ENCODE measurements at regions not wholly inside any gene's neighbourhood (a gene's known extent, or its start where the extent isn't known, plus 50 kb on each side); places are given as distances from the start of the nearest gene placed in this dataset.
"Not testable (repeated sequence)": the region's sequence is repeated elsewhere in the genome, so short reads cannot be mapped to it uniquely, and the experiment has no call there.

- intact Hi-C loops (cut with micrococcal nuclease), result no loop called here
- Histone ChIP-seq H3K27me3 (ENCODE audit: control insufficient read depth in 2 of 2, insufficient read depth in 2 of 2, low read length in 2 of 2) (no peaks in the 10 kb centered on the region), H3K4me1 (ENCODE audit: control insufficient read depth in 2 of 2, insufficient read depth in 2 of 2, low read length in 2 of 2) (no peaks in the 10 kb centered on the region), H3K4me3 (ENCODE audit: low read length) (no peak overlapping the region), H3K9me3 (ENCODE audit: control insufficient read depth in 2 of 3, low read length in 3 of 3) (no peaks in the 10 kb centered on the region), H3K36me3 (ENCODE audit: control insufficient read depth in 2 of 3, insufficient read depth in 3 of 3, low read length in 3 of 3) (no peaks in the 10 kb centered on the region), H3K27ac (ENCODE audit: low read depth, low read length) (no peak overlapping the region)
- POLR2A ChIA-PET, result no interaction called here
- DNase-seq (no peak), ATAC-seq (no peak)
- no peaks in the 10 kb centered on the region for H3K36me3 Mint-ChIP-seq
- H3K27ac Mint-ChIP-seq, result no peak overlapping the region
- H3K4me3 Mint-ChIP-seq, result no peak overlapping the region
- H3K4me1 Mint-ChIP-seq, result no peaks in the 10 kb centered on the region
- no peaks in the 10 kb centered on the region for H3K27me3 Mint-ChIP-seq
- CTCF ChIA-PET, result no interaction called here
- peaks cover 0 to 6% (median 0%) of the 10 kb centered on the region in 11 donors for H3K9me3 Mint-ChIP-seq
Measured at GRCh38 chrX:7617994-7618393, 225.0 kb upstream of the VCX start.

DNA sequence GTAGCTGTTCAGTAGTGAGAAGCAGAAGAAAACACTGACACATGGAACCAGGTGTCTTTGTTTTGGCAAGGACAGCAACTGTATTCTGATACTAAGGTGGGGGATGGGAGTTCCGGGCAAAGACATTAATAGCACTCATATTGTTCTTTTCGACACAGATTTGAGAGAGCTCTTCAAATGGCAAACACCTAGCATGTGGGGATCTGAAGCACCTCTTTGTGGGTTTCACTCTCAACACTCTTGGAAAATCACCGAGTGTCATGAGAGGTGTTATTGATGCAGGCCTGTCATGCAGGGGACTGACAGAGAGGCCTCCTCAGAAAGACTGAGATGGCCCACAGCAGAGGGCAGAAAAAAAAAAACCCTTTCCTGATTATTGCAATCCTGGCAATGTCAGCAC lies 228.4 kb upstream of the VCX start:
- ChIA-PET CTCF (no interaction called here), POLR2A (no interaction called here)
- Mint-ChIP-seq H3K4me3 (no peak overlapping the region), H3K4me1 (no peaks in the 10 kb centered on the region), H3K9me3 (peaks cover 0 to 4% (median 0%) of the 10 kb centered on the region in 11 donors), H3K36me3 (no peaks in the 10 kb centered on the region), H3K27ac (no peak overlapping the region), H3K27me3 (no peaks in the 10 kb centered on the region)
- H3K9me3 ChIP-seq (ENCODE audit: control insufficient read depth in 2 of 3, low read length in 3 of 3), result no peaks in the 10 kb centered on the region
- intact Hi-C loops (cut with micrococcal nuclease), result no loop called here
- H3K4me3 ChIP-seq (ENCODE audit: low read length), result no peak overlapping the region
- H3K27ac ChIP-seq (ENCODE audit: low read depth, low read length), result no peak overlapping the region
- DNase-seq (no peak), ATAC-seq (no peak)
- no peaks in the 10 kb centered on the region for H3K4me1 ChIP-seq (ENCODE audit: control insufficient read depth in 2 of 2, insufficient read depth in 2 of 2, low read length in 2 of 2)
- H3K27me3 ChIP-seq (ENCODE audit: control insufficient read depth in 2 of 2, insufficient read depth in 2 of 2, low read length in 2 of 2), result no peaks in the 10 kb centered on the region
- H3K36me3 ChIP-seq (ENCODE audit: control insufficient read depth in 2 of 3, insufficient read depth in 3 of 3, low read length in 3 of 3), result no peaks in the 10 kb centered on the region

DNA sequence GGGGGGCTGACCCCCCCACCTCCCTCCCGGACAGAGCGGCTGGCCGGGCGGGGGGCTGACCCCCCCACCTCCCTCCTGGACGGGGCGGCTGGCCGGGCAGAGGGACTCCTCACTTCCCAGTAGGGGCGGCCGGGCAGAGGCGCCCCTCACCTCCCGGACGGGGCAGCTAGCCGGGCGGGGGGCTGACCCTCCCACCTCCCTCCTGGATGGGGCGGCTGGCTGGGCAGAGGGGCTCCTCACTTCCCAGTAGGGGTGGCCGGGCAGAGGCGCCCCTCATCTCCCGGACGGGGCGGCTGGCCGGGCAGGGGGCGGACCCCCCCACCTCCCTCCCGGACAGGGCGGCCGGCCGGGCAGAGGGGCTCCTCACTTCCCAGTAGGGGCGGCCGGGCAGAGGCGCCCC lies 234.3 kb upstream of the VCX start:
- H3K27ac Mint-ChIP-seq; H3K4me1 ChIP-seq (ENCODE audit: control insufficient read depth in 2 of 2, insufficient read depth in 2 of 2, low read length in 2 of 2); H3K4me1 Mint-ChIP-seq; H3K4me3 Mint-ChIP-seq; H3K27ac ChIP-seq (ENCODE audit: low read depth, low read length); CTCF ChIA-PET; DNase-seq; ATAC-seq; H3K4me3 ChIP-seq (ENCODE audit: low read length); H3K9me3 ChIP-seq (ENCODE audit: control insufficient read depth in 2 of 3, low read length in 3 of 3); intact Hi-C loops (cut with micrococcal nuclease); POLR2A ChIA-PET; H3K36me3 ChIP-seq (ENCODE audit: control insufficient read depth in 2 of 3, insufficient read depth in 3 of 3, low read length in 3 of 3); H3K27me3 ChIP-seq (ENCODE audit: control insufficient read depth in 2 of 2, insufficient read depth in 2 of 2, low read length in 2 of 2); H3K27me3 Mint-ChIP-seq; H3K36me3 Mint-ChIP-seq: not testable (repeated sequence)
- H3K9me3 Mint-ChIP-seq, result peaks cover 0 to 21% (median 0%) of the 10 kb centered on the region in 11 donors

GRCh38 chrX:7606039-7606652 lies 236.8 kb upstream of the VCX start:
- Mint-ChIP-seq H3K27me3 (no peaks in the 10 kb centered on the region), H3K4me1 (no peaks in the 10 kb centered on the region), H3K4me3 (no peak overlapping the region), H3K27ac (no peak overlapping the region), H3K9me3 (peaks cover 0 to 35% (median 5%) of the 10 kb centered on the region in 11 donors), H3K36me3 (no peaks in the 10 kb centered on the region)
- intact Hi-C loops (cut with micrococcal nuclease), result no loop called here
- ChIA-PET CTCF (interaction anchor here (0.6 kb wide), 1 partner anchor 1705 kb away, joined by 3 read pairs; no protein-coding TSS in a partner anchor), POLR2A (no interaction called here)
- Histone ChIP-seq H3K9me3 (ENCODE audit: control insufficient read depth in 2 of 3, low read length in 3 of 3) (no peaks in the 10 kb centered on the region), H3K27me3 (ENCODE audit: control insufficient read depth in 2 of 2, insufficient read depth in 2 of 2, low read length in 2 of 2) (no peaks in the 10 kb centered on the region), H3K4me3 (ENCODE audit: low read length) (no peak overlapping the region), H3K4me1 (ENCODE audit: control insufficient read depth in 2 of 2, insufficient read depth in 2 of 2, low read length in 2 of 2) (no peaks in the 10 kb centered on the region), H3K36me3 (ENCODE audit: control insufficient read depth in 2 of 3, insufficient read depth in 3 of 3, low read length in 3 of 3) (no peaks in the 10 kb centered on the region), H3K27ac (ENCODE audit: low read depth, low read length) (no peak overlapping the region)
- DNase-seq (no peak), ATAC-seq (no peak)

DNA sequence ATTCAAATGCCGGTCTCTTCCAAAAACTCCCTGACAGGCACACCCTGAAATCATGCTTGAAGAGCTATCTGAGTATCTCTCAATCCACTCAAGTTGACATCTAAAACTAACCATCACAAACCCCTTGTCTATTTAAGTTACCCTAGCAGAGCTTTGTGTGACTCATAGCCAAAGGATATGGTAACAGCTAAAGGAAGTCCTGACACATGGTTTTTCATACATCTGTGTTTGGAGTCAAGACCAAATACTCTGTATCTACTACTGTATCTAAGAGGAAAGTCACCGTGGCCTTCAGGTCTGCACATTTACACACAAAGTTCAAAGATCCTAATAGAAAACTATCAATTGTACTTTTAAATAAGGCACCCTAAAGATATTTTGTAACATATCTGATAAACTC lies 239.6 kb upstream of the VCX start:
- H3K9me3 Mint-ChIP-seq, result peaks cover 0 to 32% (median 5%) of the 10 kb centered on the region in 11 donors
- H3K27ac ChIP-seq (ENCODE audit: low read depth, low read length), result no peak overlapping the region
- DNase-seq (no peak), ATAC-seq (no peak)
- H3K36me3 Mint-ChIP-seq, result no peaks in the 10 kb centered on the region
- no peak overlapping the region for H3K4me3 ChIP-seq (ENCODE audit: low read length)
- intact Hi-C loops (cut with micrococcal nuclease), result no loop called here
- no peak overlapping the region for H3K27ac Mint-ChIP-seq
- no peaks in the 10 kb centered on the region for H3K27me3 Mint-ChIP-seq
- H3K9me3 ChIP-seq (ENCODE audit: control insufficient read depth in 2 of 3, low read length in 3 of 3), result no peaks in the 10 kb centered on the region
- no peak overlapping the region for H3K4me3 Mint-ChIP-seq
- no peaks in the 10 kb centered on the region for H3K27me3 ChIP-seq (ENCODE audit: control insufficient read depth in 2 of 2, insufficient read depth in 2 of 2, low read length in 2 of 2)
- H3K36me3 ChIP-seq (ENCODE audit: control insufficient read depth in 2 of 3, insufficient read depth in 3 of 3, low read length in 3 of 3), result no peaks in the 10 kb centered on the region
- H3K4me1 Mint-ChIP-seq, result no peaks in the 10 kb centered on the region
- no peaks in the 10 kb centered on the region for H3K4me1 ChIP-seq (ENCODE audit: control insufficient read depth in 2 of 2, insufficient read depth in 2 of 2, low read length in 2 of 2)
- ChIA-PET CTCF (no interaction called here), POLR2A (interaction anchor here (0.7 kb wide), 1 partner anchor 15 kb away, joined by 3 read pairs; no protein-coding TSS in a partner anchor)

DNA sequence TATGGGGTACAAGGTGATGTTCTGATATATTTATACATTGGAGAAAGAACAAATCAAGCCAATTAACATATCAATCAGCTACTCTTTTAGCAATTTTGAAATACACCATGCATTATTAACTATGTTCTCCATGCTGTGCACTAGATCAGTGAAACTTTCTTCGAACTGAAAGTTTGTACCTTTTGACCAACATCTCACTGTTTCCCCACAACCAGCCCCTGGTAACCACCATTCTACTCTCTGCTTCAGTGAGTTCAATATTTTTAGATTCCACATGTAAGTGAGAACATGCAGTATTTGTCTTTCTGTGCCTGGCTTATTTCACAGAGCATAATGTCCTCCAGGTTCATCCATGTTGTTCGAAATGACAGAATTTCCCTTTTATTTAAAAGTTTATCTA lies 246.1 kb upstream of the VCX start:
- ChIA-PET POLR2A (no interaction called here), CTCF (no interaction called here)
- Mint-ChIP-seq H3K27ac (no peak overlapping the region), H3K4me3 (no peak overlapping the region), H3K4me1 (no peaks in the 10 kb centered on the region), H3K9me3 (peaks cover 0 to 13% (median 0%) of the 10 kb centered on the region in 11 donors), H3K36me3 (no peaks in the 10 kb centered on the region), H3K27me3 (no peaks in the 10 kb centered on the region)
- no peak overlapping the region for H3K4me3 ChIP-seq (ENCODE audit: low read length)
- ATAC-seq (no peak), DNase-seq (no peak)
- H3K4me1 ChIP-seq (ENCODE audit: control insufficient read depth in 2 of 2, insufficient read depth in 2 of 2, low read length in 2 of 2), result no peaks in the 10 kb centered on the region
- H3K27me3 ChIP-seq (ENCODE audit: control insufficient read depth in 2 of 2, insufficient read depth in 2 of 2, low read length in 2 of 2), result no peaks in the 10 kb centered on the region
- no peaks in the 10 kb centered on the region for H3K36me3 ChIP-seq (ENCODE audit: control insufficient read depth in 2 of 3, insufficient read depth in 3 of 3, low read length in 3 of 3)
- H3K27ac ChIP-seq (ENCODE audit: low read depth, low read length), result no peak overlapping the region
- intact Hi-C loops (cut with micrococcal nuclease), result no loop called here
- no peaks in the 10 kb centered on the region for H3K9me3 ChIP-seq (ENCODE audit: control insufficient read depth in 2 of 3, low read length in 3 of 3)

- POLR2A ChIA-PET; ATAC-seq; H3K36me3 Mint-ChIP-seq; H3K4me3 ChIP-seq (ENCODE audit: low read length); H3K9me3 Mint-ChIP-seq; intact Hi-C loops (cut with micrococcal nuclease); H3K4me3 Mint-ChIP-seq; H3K27ac ChIP-seq (ENCODE audit: low read depth, low read length); H3K36me3 ChIP-seq (ENCODE audit: control insufficient read depth in 2 of 3, insufficient read depth in 3 of 3, low read length in 3 of 3); H3K27me3 ChIP-seq (ENCODE audit: control insufficient read depth in 2 of 2, insufficient read depth in 2 of 2, low read length in 2 of 2); H3K9me3 ChIP-seq (ENCODE audit: control insufficient read depth in 2 of 3, low read length in 3 of 3); CTCF ChIA-PET; DNase-seq; H3K27ac Mint-ChIP-seq; H3K27me3 Mint-ChIP-seq; H3K4me1 ChIP-seq (ENCODE audit: control insufficient read depth in 2 of 2, insufficient read depth in 2 of 2, low read length in 2 of 2); H3K4me1 Mint-ChIP-seq: not testable (repeated sequence)
Measured at GRCh38 chrX:7593370-7593769, 249.6 kb upstream of the VCX start.

Measured in naive thymus-derived CD4-positive, alpha-beta T cell (primary cell).